ENCODE measurements at regions not wholly inside any gene's neighbourhood (a gene's known extent, or its start where the extent isn't known, plus 50 kb on each side); places are given as distances from the start of the nearest gene placed in this dataset.

GRCh38 chr1:214854126-214854875 is 228.2 kb upstream of the KCNK2 start:
- no peak overlapping the region for H2AFZ ChIP-seq (ENCODE audit: insufficient read depth, low read depth, low read length, poor library complexity, severe bottlenecking)
- no peak overlapping the region for H3K4me3 Mint-ChIP-seq
- ATAC-seq (ENCODE audit: low read depth): no peak

GRCh38 chr1:214856843-214857242 is 225.7 kb upstream of the KCNK2 start:
- ChIA-PET CTCF (no interaction called here), POLR2A (no interaction called here)
- Histone ChIP-seq H3K4me3 (ENCODE audit: control extremely low read depth in 1 of 5, extremely low read depth in 1 of 5, insufficient read depth in 1 of 5, low read depth in 2 of 5, low read length in 4 of 5) (no peak overlapping the region), H3K4me2 (replicated peaks; ENCODE audit: low read depth, low read length, poor library complexity, severe bottlenecking) (no peak overlapping the region), H4K20me1 (ENCODE audit: control insufficient read depth, insufficient read depth, low read length, poor library complexity, severe bottlenecking) (no peaks in the 10 kb centered on the region), H2AFZ (ENCODE audit: insufficient read depth, low read depth, low read length, poor library complexity, severe bottlenecking) (no peak overlapping the region), H3K9me3 (ENCODE audit: control extremely low read depth in 1 of 3, control insufficient read depth in 2 of 3, insufficient read depth in 1 of 3, low read length in 2 of 3) (no peaks in the 10 kb centered on the region), H3K79me2 (ENCODE audit: control insufficient read depth, insufficient read depth, low read length) (no peaks in the 10 kb centered on the region), H3K27ac (ENCODE audit: low read length in 2 of 2) (no peak overlapping the region), H3K4me1 (ENCODE audit: control insufficient read depth in 2 of 2, insufficient read depth in 2 of 2, low read length in 2 of 2) (no peaks in the 10 kb centered on the region), H3K9ac (ENCODE audit: low read length) (no peak overlapping the region), H3K36me3 (replicated peaks in 1 of 2; ENCODE audit: control extremely low read depth in 1 of 2, control insufficient read depth in 1 of 2, extremely low read depth in 1 of 2, insufficient read depth in 2 of 2, low read length in 1 of 2) (no peaks in the 10 kb centered on the region), H3K27me3 (replicated peaks in 1 of 4; ENCODE audit: control extremely low read depth in 1 of 4, control insufficient read depth in 3 of 4, insufficient read depth in 4 of 4, low read length in 3 of 4) (no peaks in the 10 kb centered on the region)
- Mint-ChIP-seq H3K4me1 (no peaks in the 10 kb centered on the region), H3K4me3 (no peak overlapping the region), H3K9me3 (ENCODE audit: insufficient read depth) (no peaks in the 10 kb centered on the region), H3K27me3 (no peaks in the 10 kb centered on the region), H3K27ac (no peak overlapping the region)
- ATAC-seq (ENCODE audit: low read depth) (no peak), DNase-seq (no peak)
- TF ChIP-seq EZH2 (IDR thresholded peaks at IDR 0.05; ENCODE audit: borderline replicate concordance, insufficient read depth, low read depth, low read length, poor library complexity, severe bottlenecking) (no peak), CTCF (IDR thresholded peaks at IDR 0.05) (no peak)
- intact Hi-C loops (cut with micrococcal nuclease): no loop called here

More at GRCh38 chr1:214854126-214854875, 228.2 kb upstream of the KCNK2 start:
- Mint-ChIP-seq H3K27me3 (no peaks in the 10 kb centered on the region), H3K27ac (no peak overlapping the region), H3K9me3 (ENCODE audit: insufficient read depth) (peaks cover 4% of the 10 kb centered on the region), H3K4me1 (no peaks in the 10 kb centered on the region)
- Histone ChIP-seq H3K79me2 (ENCODE audit: control insufficient read depth, insufficient read depth, low read length) (no peaks in the 10 kb centered on the region), H4K20me1 (ENCODE audit: control insufficient read depth, insufficient read depth, low read length, poor library complexity, severe bottlenecking) (no peaks in the 10 kb centered on the region), H3K4me3 (ENCODE audit: control extremely low read depth in 1 of 5, extremely low read depth in 1 of 5, insufficient read depth in 1 of 5, low read depth in 2 of 5, low read length in 4 of 5) (no peak overlapping the region), H3K27me3 (replicated peaks in 1 of 4; ENCODE audit: control extremely low read depth in 1 of 4, control insufficient read depth in 3 of 4, insufficient read depth in 4 of 4, low read length in 3 of 4) (no peaks in the 10 kb centered on the region), H3K9me3 (ENCODE audit: control extremely low read depth in 1 of 3, control insufficient read depth in 2 of 3, insufficient read depth in 1 of 3, low read length in 2 of 3) (no peaks in the 10 kb centered on the region), H3K27ac (ENCODE audit: low read length in 2 of 2) (no peak overlapping the region), H3K4me2 (replicated peaks; ENCODE audit: low read depth, low read length, poor library complexity, severe bottlenecking) (no peak overlapping the region), H3K4me1 (ENCODE audit: control insufficient read depth in 2 of 2, insufficient read depth in 2 of 2, low read length in 2 of 2) (no peaks in the 10 kb centered on the region), H3K9ac (ENCODE audit: low read length) (no peak overlapping the region), H3K36me3 (replicated peaks in 1 of 2; ENCODE audit: control extremely low read depth in 1 of 2, control insufficient read depth in 1 of 2, extremely low read depth in 1 of 2, insufficient read depth in 2 of 2, low read length in 1 of 2) (no peaks in the 10 kb centered on the region)
- ChIA-PET CTCF (no interaction called here), POLR2A (no interaction called here)
- intact Hi-C loops (cut with micrococcal nuclease): no loop called here
- TF ChIP-seq CTCF (IDR thresholded peaks at IDR 0.05) (no peak), EZH2 (IDR thresholded peaks at IDR 0.05; ENCODE audit: borderline replicate concordance, insufficient read depth, low read depth, low read length, poor library complexity, severe bottlenecking) (no peak)
- 86% methylated on average over 1 of the region's 1 CpG for WGBS (ENCODE audit: insufficient coverage)
- DNase-seq: no peak
